Ovary (tissue), 3 donors: ENCODE measurements at regions not wholly inside any gene's neighbourhood (a gene's known extent, or its start where the extent isn't known, plus 50 kb on each side); places are given as distances from the start of the nearest gene placed in this dataset.

Experiments
- EP300 ChIP-seq: sonication (generic); formaldehyde crosslinking; IDR thresholded peaks from one replicate; pipeline ENCODE4 v1.6.1; 2017; ENCODE audit warnings: antibody characterized with exemption
- POLR2A ChIP-seq: fragments of 450-650 bp; IDR thresholded peaks from one replicate; pipeline ENCODE4 v1.6.1; 2017; ENCODE audit warnings: antibody characterized with exemption, mild to moderate bottlenecking, moderate library complexity
- TF ChIP-seq, protein P1 (sequence below), 3 donors: fragments of 450-650 bp in 2 of 3; fragments of 200-600 bp in 1 of 3; IDR thresholded peaks; one replicate each; pipeline versions ENCODE4 v1.5.1 to v1.8.0; 2016 to 2022; ENCODE audit warnings: antibody characterized with exemption in 3 of 3, mild to moderate bottlenecking in 1 of 3
- donor health status: DM: no; HTN: no; CAD: no.

DNA sequence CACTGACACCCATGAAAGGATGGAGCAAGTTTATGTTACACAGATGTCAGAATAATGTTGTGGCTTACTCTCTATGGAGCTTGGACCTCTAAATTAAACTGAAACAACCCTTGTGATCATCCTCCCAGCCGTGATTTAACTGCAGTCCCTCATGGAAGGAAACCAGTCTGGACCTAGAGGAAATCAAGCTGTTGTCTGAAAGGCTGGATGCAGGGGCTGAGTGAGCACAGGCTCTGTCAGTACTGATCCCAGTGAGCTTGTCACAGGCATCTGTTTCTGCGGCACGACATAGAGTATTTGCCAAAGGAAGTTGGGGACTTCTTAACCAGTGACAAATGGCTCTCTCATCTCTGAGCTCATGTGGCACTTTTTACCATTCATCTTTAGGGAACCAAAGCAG, 282.9 kb upstream of the MAP3K1 start:
- TF ChIP-seq, protein P1, sequence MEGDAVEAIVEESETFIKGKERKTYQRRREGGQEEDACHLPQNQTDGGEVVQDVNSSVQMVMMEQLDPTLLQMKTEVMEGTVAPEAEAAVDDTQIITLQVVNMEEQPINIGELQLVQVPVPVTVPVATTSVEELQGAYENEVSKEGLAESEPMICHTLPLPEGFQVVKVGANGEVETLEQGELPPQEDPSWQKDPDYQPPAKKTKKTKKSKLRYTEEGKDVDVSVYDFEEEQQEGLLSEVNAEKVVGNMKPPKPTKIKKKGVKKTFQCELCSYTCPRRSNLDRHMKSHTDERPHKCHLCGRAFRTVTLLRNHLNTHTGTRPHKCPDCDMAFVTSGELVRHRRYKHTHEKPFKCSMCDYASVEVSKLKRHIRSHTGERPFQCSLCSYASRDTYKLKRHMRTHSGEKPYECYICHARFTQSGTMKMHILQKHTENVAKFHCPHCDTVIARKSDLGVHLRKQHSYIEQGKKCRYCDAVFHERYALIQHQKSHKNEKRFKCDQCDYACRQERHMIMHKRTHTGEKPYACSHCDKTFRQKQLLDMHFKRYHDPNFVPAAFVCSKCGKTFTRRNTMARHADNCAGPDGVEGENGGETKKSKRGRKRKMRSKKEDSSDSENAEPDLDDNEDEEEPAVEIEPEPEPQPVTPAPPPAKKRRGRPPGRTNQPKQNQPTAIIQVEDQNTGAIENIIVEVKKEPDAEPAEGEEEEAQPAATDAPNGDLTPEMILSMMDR (IDR thresholded peaks at IDR 0.05) = no peak
- TF ChIP-seq POLR2A (no peak), EP300 (no peak)
